ENCODE measurements at regions not wholly inside any gene's neighbourhood (a gene's known extent, or its start where the extent isn't known, plus 50 kb on each side); places are given as distances from the start of the nearest gene placed in this dataset.

DNA sequence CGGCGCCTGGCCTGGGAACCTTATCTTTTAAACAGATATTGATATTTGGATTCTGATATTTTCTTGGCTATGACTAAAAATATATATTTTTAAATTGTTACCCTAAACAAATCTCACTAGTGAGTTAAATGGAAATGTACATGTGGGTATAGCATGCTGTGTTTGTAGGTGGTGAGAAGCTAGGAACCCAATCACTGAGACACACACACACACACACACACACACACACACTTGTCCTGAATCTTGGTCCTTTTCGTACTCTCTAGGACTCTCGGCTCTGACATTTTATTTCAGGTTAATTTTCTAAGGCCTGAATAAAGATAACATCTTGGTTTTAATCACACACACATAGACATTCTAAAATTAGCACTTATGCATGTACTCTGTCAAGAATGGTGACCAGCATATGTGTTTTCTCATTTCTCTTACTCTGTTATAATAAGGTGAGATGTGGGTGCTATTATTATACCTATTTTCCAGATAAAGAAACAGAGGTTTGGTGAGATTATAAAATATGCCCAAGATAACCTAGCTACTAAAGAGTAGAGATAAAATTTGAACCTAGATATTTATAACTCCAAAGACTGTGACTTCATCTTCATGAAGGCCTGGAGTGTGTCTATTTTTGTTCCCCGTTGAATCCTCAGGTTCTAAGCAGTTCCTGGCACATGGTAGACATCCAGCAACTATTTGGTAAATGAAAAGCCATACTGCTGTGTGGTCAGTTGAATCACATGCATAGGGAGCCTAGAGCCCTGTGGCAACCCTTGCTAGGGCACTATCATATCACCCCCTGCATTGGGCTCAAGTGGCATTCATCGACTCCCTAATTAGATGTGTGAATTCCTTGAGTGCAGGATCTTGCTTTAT lies 85.0 kb upstream of the RAB3GAP2 start:
- no peak for DNase-seq

- no peak for DNase-seq
Measured at GRCh38 chr1:220353229-220354012, 81.2 kb upstream of the RAB3GAP2 start.

DNA sequence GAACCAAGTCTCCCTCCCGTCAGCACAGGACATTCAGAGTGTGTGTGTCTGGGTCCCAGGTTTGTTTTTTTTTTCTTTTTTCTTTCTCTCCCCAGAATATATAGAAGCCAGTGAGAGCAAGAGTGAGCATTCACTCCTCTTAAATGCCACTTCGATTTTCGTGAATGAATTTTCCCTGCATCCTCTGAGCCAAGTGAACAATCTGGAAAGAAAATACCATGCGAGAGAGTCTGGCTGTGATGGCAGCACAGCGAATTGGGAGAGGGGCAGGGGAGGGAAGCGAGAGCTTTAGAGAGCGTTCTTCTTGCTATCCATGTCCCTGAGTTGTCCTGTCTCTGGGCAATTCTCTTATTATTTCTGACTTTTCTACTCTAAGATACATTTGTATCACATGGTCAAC lies 76.0 kb upstream of the RAB3GAP2 start:
- no peak for DNase-seq

GRCh38 chr1:220347654-220348175 lies 75.5 kb upstream of the RAB3GAP2 start:
- DNase-seq = no peak

DNA sequence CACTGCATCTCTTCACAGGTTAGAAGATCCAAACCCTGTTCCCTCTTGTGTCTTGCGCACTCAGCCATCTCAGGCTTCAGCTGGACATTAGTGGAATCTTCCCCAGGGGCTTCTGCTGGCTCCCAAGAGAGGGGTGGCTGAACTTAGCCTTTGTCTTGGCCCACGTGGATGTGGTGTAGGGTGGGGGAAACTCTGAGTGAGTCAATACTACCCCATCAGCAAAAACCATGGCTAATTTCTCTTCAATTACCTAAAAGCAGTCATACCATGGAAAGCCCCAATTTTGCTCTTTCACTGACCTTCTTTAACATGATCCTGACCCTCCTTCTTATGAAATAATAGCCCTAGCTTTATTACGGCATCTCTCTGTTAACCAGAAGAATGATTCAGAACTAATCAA lies 72.5 kb upstream of the RAB3GAP2 start:
- DNase-seq = no peak

- DNase-seq = no peak
Measured at GRCh38 chr1:220342853-220343252, 70.6 kb upstream of the RAB3GAP2 start.

- DNase-seq = no peak
Measured at GRCh38 chr1:220341126-220341525, 68.9 kb upstream of the RAB3GAP2 start.

DNA sequence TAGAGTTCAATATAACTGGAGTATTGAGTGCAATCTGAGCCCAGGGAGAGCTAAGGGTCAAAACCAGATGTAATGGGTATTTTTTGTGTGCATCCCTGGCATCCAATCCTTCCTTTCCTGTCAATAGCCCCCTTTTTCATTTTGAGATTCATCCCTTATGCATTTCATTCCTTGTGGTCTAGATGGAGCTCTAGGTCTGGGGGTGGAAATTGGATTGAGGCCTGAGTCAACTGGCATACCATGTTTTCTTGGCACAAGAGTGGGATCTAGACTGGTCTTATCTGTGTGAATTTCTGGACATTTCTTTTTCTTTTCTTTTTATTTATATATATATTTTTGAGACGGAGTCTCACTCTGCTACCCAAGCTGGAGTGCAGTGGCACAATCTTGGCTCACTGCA lies 67.3 kb upstream of the RAB3GAP2 start:
- no peak for DNase-seq

GRCh38 chr1:220338759-220339158 lies 66.5 kb upstream of the RAB3GAP2 start:
- DNase-seq = no peak

GRCh38 chr1:220336391-220337031 lies 64.3 kb upstream of the RAB3GAP2 start:
- DNase-seq = no peak

DNA sequence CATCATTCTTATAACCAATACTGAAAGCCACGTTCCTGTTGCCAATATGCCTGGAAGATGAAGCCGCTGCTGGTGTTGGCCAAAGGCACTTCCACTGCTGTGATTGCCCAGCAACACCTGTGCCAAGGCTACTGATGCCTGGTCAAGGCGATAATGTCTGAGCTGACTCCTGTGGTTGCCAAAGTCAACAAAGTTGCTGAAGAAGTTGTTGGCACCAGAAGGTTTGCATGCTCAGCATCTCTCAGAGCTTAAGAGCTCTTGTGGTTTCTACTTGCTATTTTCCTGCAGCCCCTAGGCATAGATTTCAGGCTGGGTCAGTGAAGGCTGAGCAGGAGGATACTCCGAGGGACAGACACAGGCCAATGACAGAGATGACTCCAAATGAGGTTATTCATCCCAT lies 63.4 kb upstream of the RAB3GAP2 start:
- peak; percentile 39 for DNase-seq

DNA sequence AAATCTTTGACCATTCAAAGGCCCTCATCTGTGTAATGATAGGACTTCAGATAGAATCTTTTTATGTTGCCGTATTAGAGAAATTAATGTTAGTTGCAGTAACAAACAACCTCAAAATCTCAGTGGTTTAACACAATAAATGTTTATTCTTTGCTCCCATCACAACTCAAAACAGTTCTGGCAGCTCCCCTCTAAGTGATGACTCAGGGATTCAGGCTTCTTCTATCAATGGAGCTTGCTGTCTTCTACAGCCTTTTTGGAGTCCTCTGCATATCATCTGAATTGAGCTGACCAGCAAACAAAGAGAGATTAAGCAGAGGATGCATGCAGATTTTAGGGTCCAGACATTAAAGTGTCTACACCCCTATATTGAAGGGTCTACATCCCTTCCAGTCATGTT lies 59.1 kb upstream of the RAB3GAP2 start:
- DNase-seq = no peak

- DNase-seq = no peak
Measured at GRCh38 chr1:220330265-220330664, 58.0 kb upstream of the RAB3GAP2 start.

- DNase-seq = no peak
Measured at GRCh38 chr1:220327106-220327505, 54.9 kb upstream of the RAB3GAP2 start.

DNA sequence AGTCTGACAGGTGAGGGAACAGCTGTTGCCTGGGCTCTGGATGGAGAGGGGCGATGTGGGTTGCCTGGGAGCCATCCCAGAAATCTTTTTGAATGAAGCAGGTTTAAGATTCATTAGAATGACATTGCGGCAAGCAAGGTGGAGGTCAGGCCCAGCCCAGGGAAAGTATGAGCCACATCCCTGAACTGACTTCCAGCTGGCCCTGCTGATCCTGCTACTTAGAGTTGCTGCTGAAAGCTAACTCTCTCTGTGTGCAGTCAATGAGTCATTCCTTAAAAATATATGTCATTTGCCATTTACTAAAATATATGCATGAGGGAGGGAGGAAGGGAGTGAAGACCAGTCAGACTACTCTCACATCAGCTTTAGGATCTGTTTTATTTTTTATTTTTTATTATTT lies 54.3 kb upstream of the RAB3GAP2 start:
- DNase-seq = no peak

DNA sequence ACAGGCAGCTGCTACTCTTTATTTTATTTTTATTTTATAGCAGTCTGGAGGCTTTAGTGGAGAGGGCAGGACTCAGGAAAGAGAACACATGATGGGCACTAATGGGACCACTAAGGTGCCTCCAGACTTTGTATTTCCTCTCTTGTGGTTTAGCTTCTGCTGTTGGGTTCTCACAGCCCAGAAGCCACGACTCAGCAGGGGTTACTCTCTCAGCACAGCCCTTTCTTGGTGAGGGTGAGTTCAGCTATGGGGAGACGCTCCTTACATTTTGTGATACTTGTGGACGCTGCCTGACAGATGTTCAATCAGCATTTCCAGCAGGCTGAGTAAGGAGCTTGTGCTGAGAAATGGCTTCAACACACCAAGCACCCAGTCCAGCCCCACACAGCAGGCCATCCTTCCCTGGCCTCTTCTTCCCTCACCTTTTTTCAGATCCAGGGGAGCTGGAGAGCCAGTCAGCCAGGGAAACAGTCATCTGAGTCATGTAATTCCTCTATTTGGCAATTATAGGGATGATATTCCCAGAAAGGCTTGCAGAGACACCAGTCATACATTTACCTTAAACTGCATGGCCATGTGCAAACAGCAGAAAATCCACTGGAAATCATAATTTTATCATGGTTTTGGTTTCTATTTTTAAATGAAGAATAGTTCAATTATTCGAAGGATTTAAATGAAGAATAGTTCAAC lies 53.2 kb upstream of the RAB3GAP2 start:
- DNase-seq = no peak

- DNase-seq = no peak
Measured at GRCh38 chr1:220323717-220324116, 51.5 kb upstream of the RAB3GAP2 start.

GRCh38 chr1:220322570-220322969 lies 50.3 kb upstream of the RAB3GAP2 start:
- no peak for DNase-seq

All from left hindlimb (tissue), 1 donor.